Peyer's patch (tissue), 4 donors: ENCODE measurements at regions not wholly inside any gene's neighbourhood (a gene's known extent, or its start where the extent isn't known, plus 50 kb on each side); places are given as distances from the start of the nearest gene placed in this dataset.

Experiments
- POLR2A ChIP-seq, 2 donors: fragments of 450-650 bp; IDR thresholded peaks; one replicate each; pipeline ENCODE4 v1.5.1; 2017; ENCODE audit warnings: antibody characterized with exemption in 2 of 2, mild to moderate bottlenecking in 2 of 2, moderate library complexity in 2 of 2
- TF ChIP-seq, protein P1 (sequence below), 6 experiments: fragments of 450-650 bp in 4 of 6; fragments of 200-600 bp in 2 of 6; sonication (generic) in 1 of 6; IDR thresholded peaks; one replicate each; pipeline ENCODE4 v1.5.1; 2017 to 2019; ENCODE audit warnings: antibody characterized with exemption in 6 of 6, mild to moderate bottlenecking in 3 of 6, moderate library complexity in 1 of 6

DNA sequence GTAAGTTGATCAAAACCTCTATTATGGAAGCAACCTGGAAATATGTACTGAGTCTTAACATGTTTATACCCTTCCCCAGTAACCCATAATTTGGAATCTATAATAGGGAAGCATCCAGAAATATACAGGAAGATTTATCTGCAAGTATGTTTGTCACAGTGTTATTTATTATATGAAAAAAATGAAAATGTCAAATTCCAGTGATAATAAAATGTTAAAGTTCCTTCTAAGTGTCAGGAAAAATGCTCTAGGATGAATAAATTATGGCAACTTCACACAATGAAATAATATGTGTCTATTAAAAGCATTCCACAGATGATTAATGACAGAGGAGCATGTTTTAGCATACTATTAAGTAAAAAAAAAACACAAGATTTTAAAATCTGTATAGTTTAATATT lies 202.3 kb upstream of the PRNP start:
- TF ChIP-seq, protein P1, sequence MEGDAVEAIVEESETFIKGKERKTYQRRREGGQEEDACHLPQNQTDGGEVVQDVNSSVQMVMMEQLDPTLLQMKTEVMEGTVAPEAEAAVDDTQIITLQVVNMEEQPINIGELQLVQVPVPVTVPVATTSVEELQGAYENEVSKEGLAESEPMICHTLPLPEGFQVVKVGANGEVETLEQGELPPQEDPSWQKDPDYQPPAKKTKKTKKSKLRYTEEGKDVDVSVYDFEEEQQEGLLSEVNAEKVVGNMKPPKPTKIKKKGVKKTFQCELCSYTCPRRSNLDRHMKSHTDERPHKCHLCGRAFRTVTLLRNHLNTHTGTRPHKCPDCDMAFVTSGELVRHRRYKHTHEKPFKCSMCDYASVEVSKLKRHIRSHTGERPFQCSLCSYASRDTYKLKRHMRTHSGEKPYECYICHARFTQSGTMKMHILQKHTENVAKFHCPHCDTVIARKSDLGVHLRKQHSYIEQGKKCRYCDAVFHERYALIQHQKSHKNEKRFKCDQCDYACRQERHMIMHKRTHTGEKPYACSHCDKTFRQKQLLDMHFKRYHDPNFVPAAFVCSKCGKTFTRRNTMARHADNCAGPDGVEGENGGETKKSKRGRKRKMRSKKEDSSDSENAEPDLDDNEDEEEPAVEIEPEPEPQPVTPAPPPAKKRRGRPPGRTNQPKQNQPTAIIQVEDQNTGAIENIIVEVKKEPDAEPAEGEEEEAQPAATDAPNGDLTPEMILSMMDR (IDR thresholded peaks at IDR 0.05), result no peak
- no peak for TF ChIP-seq POLR2A (IDR thresholded peaks at IDR 0.05)
